Astrocyte (in vitro differentiated cells and primary cell): ENCODE measurements at regions not wholly inside any gene's neighbourhood (a gene's known extent, or its start where the extent isn't known, plus 50 kb on each side); places are given as distances from the start of the nearest gene placed in this dataset.

Experiments used
- CTCF ChIP-seq: IDR thresholded peaks from 2 replicates; pipeline ENCODE4 v1.5.1; 2011; ENCODE audit warnings: low read depth, mild to moderate bottlenecking, inconsistent platforms, low read length, moderate library complexity; ENCODE audit not compliant: insufficient read depth
- EZH2 ChIP-seq: IDR thresholded peaks from 2 replicates; pipeline ENCODE4 v1.6.1; 2012; ENCODE audit warnings: mild to moderate bottlenecking, low read length, inconsistent platforms; ENCODE audit not compliant: insufficient read depth

DNA sequence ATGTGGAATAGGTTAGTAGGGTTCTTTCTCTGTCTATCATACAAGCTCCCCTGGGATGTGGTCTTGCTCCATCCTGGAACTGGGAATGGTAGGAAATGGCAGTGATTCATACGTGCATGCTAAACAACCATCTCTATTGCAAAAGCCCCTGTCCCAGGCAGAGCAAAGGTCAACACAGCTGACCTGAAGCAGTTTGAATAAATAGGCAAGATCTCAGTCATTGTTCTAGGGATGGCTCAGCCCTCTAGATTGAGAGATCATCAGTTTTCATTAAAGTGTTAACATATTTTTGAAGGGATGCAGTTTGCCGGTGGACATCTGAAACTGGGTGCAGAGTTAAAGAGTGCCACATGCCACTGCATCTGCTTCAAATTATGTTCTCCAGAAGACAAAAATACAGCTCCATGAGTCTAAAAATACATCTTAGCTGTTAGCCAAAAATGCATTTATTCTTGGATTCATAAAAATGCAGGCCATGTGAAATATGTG is 224.1 kb downstream of the ESM1 start:
- no peak for TF ChIP-seq CTCF
- TF ChIP-seq EZH2: no peak
